SK-N-SH (cell line): ENCODE measurements at regions not wholly inside any gene's neighbourhood (a gene's known extent, or its start where the extent isn't known, plus 50 kb on each side); places are given as distances from the start of the nearest gene placed in this dataset.

Source experiments
- NFIC ChIP-seq: IDR thresholded peaks from 2 replicates; pipeline ENCODE4 v1.4.0; 2012; ENCODE audit warnings: borderline replicate concordance
- POLR2AphosphoS5 ChIP-seq: IDR thresholded peaks from 2 replicates; pipeline ENCODE4 v1.6.1; 2012; ENCODE audit warnings: low read depth, low read length
- REST ChIP-seq: IDR thresholded peaks from 2 replicates; pipeline ENCODE4 v1.6.1; 2012; ENCODE audit warnings: mild to moderate bottlenecking, low read depth, low read length, moderate library complexity

- no peak for TF ChIP-seq REST
- no peak for TF ChIP-seq NFIC
- no peak for TF ChIP-seq POLR2AphosphoS5
These were observed 927.6 kb upstream of the FANCL start for GRCh38 chr2:59168766-59169165.
